Suppressor macrophage treated with lipopolysaccharide for 4 hours (primary cell): ENCODE measurements at regions not wholly inside any gene's neighbourhood (a gene's known extent, or its start where the extent isn't known, plus 50 kb on each side); places are given as distances from the start of the nearest gene placed in this dataset.
A peak's percentile ranks its signal among the peaks of the same experiment; 100 is the strongest.
"Not testable (repeated sequence)": the region's sequence is repeated elsewhere in the genome, so short reads cannot be mapped to it uniquely, and the experiment has no call there.

Experiments used
- DNase-seq: peaks from one replicate; pipeline ENCODE4 v3.0.0-alpha.2; 2020

DNA sequence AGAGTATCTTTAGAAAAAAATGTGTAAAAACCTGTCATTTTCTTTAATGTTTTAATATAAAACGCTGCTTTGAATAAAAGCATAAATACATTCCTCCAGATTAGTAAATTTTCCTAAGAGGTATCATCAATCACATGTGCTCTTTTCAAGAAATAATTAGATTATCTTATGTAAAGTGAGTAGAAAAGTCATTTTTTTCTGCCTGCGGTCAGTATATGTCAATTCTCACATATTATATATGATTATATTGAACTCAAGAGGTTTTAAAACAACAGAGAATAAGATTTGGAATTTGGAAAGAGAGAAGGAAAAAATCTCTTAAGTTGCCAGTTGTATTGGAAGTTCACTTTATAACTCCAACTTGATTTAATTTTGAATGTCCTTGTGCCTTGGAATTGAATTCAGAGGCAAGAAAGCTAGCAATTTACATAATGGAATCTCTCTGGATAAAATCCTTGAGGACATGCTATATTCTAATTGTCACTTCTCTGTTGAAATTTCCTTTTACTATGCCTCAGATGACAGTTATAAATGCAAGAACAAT, 740.1 kb upstream of the SPRY2 start:
- no peak for DNase-seq

DNA sequence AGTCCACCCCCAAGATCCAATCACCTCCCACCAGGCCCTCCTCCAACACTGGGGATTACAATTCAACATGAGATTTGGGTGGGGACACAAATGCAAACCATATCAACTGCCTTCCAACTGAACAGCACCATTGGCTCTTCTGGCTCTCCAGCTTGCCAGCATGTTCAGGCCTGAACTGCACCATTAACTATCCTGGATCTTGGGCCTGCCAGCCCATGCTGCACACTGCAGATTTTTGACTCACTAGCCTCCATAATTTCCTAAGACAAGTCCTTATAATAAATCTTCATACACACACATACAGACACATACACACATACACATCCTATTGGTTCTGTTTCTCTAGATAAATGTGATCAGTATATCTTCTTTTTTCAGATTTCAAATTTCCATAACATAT, 737.1 kb upstream of the SPRY2 start:
- no peak for DNase-seq

DNA sequence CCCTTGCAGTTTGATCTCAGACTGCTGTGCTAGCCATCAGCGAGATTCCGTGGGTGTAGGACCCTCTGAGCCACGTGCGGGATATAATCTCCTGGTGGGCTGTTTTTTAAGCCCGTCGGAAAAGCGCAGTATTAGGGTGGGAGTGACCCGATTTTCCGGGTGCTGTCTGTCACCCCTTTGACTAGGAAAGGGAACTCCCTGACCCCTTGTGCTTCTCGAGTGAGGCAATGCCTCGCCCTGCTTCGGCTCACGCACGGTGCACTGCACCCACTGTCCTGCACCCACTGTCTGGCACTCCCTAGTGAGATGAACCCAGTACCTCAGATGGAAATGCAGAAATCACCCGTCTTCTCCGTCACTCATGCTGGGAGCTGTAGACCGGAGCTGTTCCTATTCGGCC, 728.9 kb upstream of the SPRY2 start:
- DNase-seq, result not testable (repeated sequence)

DNA sequence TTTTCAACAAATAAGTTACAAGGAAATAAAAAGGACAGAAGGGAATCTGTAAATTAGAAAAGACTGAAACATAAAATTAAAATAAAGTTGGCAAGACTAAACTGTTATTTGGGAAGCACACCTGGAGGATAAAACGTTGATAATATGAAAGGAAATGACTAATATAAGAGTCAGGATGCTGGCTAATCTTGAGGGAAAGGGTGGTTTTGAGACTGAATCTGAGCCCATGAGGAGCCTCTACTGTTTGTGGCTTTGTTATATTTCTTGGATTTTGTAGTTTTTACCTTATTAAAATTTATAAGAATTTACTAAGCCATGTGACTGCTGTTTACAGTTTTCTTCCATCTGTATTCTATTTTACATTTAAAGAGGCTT, 718.0 kb upstream of the SPRY2 start:
- DNase-seq, result no peak

DNA sequence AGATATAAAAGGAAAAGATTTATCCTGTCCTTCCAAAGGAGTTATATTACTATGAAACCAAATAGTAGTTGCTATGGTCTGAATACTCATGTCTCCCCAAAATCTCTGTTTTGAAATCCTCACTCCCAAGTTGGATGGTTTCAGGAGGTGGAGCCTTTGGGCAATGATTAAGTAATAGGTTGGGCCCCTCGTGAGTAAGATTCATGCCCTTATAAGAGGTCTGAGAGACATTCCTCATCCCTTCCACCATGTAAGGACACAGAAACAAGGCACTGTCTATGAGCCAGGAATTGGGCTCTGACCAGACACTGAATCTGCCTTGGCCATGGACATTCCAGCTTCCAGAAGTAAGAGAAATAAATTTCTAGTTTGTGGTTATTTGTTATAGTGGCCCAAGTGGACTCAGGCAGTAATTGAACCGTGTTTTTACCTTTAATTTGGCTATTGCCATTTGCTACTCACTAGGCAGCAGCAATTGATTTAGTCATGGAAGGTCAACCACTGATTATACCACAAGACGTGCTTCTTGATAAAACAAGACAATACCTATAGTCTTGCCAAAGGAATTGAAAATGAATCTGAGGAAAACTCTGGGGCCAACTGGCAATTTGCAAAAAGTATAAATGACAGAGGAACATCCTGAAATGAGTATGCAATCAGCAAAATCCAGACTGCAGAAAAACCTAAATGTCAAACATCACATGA, 717.4 kb upstream of the SPRY2 start:
- DNase-seq, result no peak

DNA sequence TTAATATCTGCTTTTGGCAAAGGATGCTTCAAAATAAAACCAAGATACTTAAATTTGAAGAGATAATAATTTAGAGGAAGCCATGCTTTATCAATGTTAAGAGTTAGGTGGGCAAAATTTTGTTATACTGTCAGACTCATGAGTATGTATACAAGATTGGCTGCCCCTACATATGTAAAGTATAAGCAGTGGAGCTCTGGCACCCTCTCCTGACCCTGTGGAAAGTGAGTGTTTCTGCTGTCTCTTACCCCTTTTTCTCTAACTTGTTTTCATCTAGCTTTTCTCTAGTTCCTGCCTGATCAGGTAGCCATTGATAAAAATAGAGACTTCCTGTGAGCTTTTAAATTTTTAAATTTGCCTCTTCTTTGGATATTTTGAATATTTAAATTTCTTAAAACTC, 710.9 kb upstream of the SPRY2 start:
- DNase-seq, result no peak

DNA sequence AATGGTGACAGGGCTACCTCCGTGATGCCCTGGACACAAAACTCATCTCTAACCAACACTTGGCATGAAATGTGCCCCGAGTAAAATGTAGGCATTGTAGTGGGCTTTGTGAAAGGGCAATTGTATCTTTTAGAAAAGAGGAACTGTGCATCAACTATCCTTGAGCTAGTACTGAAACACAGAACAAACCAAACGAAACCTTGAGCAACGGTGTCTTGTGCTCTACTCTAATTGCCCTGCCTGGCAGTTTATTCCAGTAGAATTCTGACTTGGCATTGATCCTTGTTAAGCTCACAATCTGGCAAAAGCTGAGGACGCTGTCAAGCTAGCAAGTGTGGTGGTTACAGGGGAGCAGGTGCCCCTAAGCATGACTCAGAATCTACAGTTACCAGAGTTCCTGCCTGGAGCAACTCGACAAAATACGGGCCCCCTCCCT, 707.1 kb upstream of the SPRY2 start:
- no peak for DNase-seq

DNA sequence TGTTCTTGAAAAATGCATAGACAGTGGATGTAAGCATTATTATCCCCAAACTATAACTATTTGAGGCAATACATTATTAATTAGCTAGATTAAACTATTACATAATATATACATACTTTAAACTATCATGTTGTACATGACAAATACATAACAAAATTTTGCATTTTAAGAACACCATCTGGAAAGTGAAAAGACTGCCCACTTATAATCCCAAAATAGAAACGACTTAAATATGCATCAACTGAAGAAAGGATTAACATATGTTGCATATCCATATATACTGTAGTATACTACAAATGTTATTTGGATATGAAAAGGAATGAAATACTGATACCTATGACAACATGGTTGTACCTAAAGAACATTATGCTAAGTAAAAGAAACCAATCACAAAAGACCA, 700.8 kb upstream of the SPRY2 start:
- no peak for DNase-seq

DNA sequence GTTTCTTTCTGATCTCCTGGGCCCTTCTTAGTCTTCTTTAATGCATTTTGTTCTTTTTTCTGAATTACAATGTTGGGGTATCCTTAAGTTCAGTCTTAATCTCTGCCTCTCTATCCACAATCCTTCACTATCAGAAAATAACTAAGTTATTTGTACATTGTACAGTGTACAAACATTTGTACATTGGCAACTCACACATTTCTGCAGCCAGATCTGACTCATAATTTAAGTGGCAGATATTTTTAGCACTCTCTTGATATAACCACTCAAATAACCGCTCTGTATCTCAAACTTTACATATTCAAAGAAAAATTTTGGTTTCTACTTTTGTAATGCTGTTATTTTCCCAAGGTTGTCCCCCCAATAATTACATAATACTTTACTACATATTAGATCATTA, 691.1 kb upstream of the SPRY2 start:
- no peak for DNase-seq

DNA sequence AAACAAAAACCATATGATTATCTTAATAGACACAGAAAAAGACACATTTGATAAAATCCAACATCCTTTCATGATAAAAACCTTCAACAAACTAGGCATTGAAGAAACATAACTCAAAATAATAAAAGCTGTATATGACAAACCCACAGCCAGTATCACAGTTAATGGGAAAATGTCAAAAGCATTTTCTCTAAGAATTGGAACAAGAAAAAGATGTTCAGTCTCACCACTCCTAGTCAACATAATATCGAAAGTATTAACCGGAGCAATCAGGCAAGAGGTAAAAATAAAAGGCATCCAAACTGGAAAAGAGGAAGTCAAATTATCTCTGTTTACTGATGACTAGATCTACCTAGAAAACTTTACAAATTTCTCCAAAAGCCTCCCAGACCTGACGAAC, 684.2 kb upstream of the SPRY2 start:
- DNase-seq, result no peak

DNA sequence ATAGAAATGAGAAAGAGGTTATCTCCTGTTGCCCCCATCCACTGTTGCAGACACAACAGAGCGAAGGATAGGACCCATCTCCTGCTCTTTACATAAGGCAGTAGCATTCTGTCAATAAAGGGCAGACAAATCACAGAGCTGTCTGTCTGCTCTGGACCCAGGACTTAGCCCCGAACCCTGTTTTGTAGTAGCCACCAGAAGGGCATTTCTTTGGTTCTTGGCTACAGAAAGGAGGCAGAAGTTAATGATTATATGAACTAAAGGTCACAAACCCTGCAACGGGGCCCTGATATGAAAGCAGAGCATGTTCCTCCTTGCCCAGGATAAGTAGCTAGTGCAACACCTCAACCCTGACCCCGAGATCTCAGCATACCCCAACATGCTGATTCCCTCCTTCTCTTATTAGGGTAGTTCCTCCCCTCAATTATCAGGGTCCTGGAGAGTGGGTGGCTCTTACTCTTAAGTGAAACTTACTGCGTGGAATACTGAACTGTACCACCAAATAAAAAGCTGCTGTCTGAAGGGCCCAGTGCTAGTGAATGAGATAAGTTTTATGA, 680.4 kb upstream of the SPRY2 start:
- no peak for DNase-seq

DNA sequence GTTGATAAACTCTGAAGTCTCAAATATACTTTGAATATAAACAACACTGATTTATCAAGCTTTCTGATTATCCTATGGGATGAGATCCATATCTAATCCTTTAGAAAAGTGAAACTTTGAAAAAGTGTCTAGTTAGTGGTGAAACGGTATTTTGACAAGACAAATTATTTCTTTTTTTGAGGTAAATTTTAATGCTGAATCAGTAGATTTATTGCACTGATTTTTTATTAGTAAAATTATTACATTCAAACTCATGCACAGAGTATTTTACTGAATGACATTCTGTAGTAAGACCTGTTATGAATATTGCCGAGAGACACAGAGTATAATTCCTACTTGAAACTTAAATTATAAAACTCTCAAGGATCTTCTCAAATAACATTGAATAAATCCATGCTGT, 679.1 kb upstream of the SPRY2 start:
- no peak for DNase-seq

DNA sequence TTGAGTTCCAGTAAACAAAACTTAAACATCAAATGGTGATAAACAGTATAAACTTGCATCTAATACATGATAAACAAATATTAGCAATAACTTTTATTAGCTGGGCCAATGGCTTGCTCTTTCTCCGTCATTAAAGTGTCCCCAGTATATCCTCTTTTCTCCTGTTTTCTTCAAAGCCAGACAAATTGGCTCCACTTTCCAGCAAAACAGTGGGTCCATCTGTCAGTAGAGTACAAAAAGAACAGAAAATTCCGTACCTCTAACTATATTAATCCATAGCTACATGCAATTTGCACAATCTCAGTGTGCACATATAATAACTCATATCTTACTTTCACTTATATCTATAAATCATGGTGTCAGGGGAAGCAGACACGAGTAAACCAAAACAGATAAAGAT, 678.0 kb upstream of the SPRY2 start:
- DNase-seq, result no peak

DNA sequence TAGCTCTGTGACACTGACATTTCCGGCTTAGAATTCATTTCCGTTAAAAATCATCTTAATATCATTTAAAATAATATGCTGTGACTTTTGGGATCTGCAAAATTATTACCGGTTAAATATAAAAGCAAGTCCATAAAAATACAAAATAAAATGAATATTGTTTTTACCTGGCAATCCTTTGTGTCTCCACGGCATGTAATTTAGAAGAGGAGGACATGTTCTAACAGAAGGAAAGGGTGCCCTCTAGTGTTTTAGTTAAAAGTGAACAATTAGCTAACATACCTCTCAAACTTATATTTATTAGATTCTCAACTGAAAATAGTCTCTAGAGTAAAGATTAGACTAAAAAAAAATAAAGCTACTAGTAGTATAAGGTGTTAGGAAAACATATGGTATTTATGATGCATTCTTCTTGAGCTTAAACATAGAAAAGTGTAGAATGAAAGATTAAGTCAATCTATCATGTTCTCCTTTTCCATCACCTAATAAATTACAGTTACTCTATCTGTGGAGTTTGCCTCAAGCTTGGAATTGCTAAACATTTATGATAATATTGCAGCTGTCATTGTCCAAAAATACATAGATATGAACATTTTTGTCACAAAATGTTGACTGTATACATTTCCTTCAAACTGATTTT, 676.7 kb upstream of the SPRY2 start:
- DNase-seq, result peak; percentile 63

DNA sequence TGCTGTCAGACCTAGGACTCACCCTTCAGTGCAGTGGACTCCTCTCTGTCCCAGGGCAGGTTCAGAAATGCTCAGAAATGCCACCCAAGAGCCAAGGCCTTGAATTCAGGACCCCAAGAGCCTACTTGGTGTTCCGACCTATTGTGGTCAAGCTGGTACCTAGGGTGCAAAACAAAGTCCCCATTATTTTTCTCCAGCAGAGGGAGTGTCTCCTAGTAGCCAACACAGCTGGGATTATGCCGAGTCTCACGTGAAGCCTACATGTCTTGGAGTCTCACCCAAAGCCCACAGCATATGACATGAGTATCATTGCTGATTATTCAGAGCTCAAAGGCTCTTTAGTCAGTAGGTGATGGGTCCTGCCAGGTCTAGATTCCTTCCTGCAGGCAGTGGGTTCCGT, 671.1 kb upstream of the SPRY2 start:
- no peak for DNase-seq

DNA sequence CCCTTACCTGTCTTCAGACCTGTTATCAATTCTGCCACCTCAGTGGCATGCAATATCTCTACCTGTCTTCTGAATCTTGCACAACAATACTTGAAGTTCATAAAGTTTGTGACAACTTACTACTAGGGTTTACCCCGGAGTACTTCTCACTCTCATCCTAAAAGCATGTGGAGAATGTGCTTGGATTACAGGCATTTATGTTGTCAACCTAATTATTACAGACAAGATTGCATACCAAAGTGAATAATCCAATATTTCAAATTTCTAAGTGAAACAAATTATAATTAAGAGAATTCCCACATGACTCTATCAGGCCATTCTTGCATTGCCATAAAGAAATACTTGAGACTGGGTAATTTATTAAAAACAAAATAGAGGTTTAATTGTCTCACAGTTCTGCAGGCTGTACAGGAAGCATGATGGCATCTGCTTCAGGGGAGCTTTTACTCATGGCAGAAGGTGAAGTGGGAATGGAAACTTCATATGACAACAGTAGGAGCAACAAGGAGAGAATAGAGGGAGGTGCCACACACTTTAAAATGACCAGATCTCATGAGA, 661.0 kb upstream of the SPRY2 start:
- DNase-seq, result no peak

DNA sequence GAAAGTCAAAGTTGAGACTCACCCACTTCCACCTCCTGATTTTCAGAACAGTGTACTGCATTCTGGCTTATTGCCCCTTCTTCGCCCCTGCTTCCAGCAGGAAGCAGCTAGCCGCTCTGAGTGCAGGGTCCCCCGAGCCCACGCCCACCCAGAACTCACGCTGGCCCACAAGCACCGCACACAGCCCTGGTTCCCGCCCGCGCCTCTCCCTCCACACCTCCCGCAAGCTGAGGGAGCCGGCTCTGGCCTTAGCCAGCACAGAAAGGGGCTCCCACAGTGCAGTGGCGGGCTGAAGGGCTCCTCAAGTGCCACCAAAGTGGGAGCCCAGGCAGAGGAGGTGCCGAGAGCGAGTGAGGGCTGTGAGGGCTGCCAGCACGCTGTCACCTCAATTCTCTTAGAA, 657.7 kb upstream of the SPRY2 start:
- not testable (repeated sequence) for DNase-seq

DNA sequence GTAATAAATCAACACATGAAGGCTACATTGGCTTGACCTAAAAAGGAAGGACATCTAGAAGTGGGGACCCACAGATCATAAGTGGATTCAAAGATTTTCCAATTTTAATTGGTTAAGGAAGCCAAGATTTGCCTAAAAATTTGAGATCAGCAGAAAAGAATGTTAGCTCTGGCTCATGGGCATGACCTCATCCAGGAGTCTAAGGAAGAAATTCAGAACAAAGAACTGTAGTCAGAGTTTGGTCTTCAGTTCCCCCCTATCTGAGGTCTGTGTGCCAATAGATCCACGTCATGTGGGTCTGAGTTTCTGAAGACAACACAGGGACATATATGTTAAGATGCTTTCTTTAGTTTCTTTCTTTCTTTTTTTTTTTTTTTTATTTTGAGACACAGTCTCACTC, 648.8 kb upstream of the SPRY2 start:
- no peak for DNase-seq

DNA sequence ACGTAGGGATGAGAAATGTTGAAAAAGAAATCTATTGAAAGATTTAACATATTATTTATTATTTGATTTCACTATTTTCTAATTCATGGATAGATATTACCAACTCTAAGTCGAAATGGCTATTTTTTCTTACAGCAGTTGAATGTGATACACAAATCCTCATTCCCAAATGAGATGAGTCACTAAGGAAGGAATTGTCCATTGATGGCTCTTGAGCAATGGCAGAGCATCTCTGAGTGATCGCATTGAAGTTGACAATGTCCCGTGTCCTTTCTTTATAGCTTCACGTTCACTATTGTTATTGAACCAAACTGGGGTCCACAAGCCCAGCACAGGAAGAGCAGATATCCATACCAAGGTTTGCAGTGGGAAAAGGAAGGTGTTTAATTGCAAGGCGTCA, 648.3 kb upstream of the SPRY2 start:
- no peak for DNase-seq

DNA sequence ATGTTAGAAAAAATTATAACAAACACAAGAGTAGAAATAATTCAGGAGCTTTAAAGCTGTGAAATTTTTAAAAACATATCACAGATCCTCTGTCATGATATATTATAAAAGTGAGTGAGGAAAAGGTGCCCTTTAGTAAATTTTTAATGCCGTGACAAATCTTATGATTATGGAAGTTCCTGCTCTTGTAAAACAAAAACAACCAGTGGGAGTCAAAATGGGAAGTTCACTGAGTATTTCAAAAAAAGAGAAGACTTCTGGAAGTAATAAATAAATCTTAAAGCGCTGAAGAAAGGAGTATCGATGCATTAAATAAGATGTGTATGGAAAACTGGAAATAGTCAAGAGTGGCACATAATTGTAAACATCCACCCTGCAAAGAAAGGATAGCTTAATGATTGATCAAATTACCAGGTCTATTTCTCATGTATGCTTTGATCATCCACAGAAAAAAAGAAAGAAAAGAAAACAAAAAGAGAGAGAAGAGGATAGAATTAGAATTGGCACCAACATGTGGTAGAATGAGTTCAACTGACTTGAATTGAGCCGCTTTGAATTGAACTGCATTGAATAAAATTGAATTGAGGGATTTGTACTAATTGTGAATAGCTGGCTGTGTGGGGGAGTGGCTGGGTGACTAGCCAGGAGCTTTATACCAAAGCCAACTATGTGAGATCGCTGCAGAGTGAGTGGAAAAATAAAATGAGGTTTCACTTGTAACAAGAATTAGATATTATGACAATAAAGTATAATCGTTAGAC, 647.6 kb upstream of the SPRY2 start:
- DNase-seq, result peak; percentile 1

DNA sequence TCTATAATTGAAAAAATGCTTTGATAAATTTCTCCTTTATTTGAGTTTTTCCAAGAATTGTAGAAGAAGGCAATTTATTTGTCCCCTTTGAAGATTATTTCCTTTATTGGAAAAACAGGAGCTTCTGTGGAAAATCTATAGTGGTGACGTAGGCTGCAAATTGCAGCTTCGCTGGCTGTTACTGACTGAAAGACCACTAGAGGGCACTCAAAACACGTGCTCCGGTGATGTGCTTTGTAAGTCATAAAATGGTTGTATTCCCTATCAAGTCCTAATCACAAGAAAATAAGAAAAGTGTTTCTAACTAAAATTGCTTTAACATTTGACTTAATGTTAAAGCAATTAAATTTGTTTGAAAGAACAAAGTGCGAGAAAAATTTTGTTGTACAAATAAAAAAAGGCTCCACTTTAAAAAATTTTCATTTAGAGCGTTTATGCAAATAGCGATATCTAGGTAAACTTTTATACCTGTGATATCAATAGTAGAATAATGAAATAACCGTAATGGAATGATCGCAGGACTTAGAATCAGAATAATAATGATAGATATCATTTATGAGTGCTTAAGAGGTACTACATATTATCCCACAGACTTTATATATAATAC, 638.2 kb upstream of the SPRY2 start:
- DNase-seq, result peak; percentile 76

DNA sequence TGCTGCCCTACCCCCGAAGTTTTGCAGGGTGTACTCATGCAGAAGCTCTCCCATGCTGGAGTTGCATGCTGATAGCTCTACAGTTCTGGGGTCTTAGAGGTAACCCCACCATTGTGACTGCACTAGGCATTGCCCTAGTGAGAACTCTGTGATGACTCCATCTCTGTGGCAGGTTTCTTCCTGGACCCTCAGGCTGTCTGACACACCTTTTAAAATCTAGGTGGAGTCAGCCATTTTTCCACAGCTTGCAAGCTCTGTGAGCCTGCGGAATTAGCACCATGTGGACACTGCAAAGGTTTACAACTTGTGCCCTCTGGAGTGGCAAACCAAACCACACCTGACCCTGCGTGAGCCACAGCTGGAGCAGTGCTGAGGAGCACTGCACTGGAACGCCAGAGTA, 636.2 kb upstream of the SPRY2 start:
- DNase-seq, result no peak

DNA sequence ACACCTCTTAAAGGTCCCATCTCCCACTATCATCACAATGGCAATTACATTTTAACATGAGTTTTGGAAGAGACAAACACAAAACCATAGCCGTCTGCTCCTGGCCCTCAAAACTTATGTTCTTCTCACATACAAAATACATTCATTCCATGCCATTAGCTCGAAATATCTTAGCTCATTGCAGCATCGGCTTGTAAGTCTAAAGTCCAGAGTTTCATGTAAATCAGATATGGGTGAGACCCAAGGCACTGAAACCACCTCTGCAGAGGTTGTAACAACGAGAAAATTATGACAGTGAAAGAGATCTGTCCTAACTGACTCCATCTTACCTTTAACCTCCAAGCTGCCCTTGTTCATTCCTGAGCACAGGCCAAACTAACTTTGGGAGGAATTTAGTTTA, 635.0 kb upstream of the SPRY2 start:
- no peak for DNase-seq
